GM19452 (cell line): ENCODE measurements at regions not wholly inside any gene's neighbourhood (a gene's known extent, or its start where the extent isn't known, plus 50 kb on each side); places are given as distances from the start of the nearest gene placed in this dataset.

Source experiments
- ATAC-seq: cut with Tn5 transposase; IDR thresholded peaks from one replicate; pipeline ENCODE4 v1.9.1; 2021; ENCODE audit not compliant: unreplicated experiment

DNA sequence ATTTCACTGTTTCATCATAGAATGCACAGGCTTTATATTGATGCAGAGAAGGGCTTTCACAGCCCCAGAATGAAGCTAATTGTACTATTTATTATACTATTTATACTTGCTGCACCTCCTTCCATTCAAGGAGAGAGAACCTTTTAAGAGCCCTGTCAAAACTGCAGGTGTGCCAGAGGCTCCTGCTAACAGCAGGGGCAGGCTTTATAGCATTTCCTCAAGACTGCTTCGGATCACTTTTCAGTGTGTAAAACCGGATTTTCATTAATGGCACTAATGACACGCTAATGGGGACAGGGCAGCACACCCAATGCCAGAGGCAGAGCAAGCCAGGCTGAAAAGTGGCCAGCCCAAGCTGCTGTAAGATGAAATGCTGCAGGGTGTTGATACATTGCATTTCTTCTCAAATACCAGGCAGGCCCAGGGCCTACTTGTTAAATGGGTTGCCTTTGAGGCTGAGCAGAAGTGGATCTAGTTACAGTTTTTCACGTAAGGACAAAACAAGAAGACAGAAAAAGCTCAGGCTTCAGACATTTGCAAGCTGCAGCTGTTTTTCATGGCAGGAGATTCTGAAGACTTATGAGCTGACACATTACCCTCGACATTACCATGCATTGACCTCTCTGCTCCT, 487.7 kb upstream of the BTBD3 start:
- ATAC-seq: no peak

DNA sequence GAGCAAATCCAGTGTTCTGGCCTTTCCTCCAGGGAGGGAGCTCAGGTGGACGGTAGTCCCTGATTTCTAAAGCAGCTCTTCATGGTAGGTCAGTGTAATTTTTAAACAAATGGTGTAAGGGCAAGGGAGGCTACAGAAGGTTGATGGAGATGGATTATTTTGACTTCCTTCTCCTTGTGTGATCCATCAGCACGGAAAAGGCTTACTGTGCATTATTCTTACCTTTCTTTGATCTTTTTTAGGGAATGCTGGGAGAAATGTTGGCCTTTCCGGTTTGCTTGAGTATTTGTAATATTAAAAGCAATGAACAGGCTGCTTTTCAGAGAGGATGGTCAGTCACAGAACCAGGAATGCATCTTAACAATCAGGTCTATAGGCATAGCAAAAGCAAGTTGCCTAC, 487.0 kb upstream of the BTBD3 start:
- ATAC-seq: no peak

DNA sequence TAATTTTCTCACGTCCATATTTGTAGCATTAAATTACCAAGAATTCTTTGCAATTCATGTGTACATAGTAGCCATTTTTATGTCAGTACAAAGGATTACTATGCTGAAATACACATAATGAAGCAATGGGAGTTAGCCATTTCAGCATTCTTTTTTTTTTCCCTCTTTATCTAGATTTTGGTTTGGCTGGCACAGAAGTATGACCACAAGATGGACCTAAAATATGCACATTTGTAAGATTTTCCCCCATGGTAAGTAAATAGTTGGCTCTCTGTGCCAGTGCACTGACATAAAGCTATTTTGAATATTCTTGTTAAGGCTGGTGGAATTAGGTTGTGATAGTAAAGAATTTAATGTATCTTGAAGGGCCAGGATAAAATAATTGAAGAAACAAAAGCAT, 486.1 kb upstream of the BTBD3 start:
- no peak for ATAC-seq

DNA sequence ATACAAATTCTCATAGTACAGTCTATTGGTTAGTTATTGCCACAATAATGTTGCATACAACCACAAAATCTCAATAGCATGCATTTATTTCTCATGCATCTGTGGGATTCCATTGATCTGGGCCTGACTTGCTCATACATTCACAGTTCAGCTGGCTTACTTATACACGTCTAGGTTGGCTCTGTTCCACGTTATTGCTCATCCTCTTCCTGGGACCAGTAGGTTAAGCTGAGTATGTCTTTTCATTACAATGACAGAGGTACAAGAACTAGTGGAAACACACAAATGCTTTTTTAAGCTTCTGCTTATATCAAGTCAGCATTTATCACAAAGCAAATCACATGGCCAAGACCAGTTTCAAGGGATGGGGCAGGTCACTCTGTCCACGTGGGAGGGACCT, 485.3 kb upstream of the BTBD3 start:
- ATAC-seq: no peak

DNA sequence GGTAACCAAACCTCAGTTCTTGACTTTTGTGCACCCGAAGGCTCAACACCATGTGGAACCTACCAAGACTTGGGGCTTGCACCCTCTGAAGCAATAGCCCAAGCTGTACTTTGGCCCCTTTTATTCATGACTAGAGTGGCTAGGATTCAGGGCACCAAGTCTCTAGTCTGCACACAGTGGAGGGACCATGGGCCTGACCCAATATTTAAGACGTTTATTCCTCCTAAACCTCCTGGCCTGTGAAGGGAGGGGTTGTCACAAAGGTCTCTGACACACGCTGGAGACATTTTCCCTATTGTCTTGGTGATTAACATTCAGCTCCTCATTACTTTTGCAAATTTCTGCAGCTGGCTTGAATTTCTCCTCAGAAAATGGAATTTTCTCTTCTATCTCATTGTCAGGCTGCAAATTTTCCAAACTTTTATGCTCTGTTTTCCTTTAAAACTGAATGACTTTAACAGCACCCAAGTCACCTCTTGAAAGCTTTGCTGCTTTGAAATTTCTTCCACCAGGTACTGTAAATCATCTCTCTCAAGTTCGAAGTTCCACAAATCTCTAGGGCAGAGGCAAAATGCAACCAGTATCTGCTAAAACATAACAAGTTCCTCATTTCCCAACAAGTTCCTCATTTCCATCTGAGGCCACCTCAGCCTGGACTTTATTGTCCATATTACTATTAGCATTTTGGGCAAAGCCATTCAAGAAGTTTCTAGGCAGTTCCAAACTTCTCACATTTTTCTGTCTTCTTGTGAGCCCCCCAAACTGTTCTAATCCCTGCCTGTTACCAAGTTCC, 481.4 kb upstream of the BTBD3 start:
- no peak for ATAC-seq

DNA sequence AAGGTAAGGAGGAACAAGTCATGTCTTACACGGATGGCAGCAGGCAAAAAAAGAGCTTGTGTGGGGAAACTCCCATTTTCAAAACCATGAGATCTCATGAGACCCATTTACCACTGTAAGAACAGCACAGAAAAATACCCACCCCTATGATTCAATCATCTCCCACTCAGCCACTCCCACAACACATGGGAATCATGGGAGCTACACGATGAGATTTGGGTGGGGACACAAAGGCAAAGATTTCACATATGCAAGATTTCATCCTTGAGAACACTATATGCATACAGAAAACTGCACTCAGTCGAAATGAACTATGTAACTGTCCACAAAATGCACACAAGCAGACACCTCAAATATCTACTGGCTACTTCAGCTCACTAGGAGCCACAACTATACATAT, 480.6 kb upstream of the BTBD3 start:
- ATAC-seq: no peak

DNA sequence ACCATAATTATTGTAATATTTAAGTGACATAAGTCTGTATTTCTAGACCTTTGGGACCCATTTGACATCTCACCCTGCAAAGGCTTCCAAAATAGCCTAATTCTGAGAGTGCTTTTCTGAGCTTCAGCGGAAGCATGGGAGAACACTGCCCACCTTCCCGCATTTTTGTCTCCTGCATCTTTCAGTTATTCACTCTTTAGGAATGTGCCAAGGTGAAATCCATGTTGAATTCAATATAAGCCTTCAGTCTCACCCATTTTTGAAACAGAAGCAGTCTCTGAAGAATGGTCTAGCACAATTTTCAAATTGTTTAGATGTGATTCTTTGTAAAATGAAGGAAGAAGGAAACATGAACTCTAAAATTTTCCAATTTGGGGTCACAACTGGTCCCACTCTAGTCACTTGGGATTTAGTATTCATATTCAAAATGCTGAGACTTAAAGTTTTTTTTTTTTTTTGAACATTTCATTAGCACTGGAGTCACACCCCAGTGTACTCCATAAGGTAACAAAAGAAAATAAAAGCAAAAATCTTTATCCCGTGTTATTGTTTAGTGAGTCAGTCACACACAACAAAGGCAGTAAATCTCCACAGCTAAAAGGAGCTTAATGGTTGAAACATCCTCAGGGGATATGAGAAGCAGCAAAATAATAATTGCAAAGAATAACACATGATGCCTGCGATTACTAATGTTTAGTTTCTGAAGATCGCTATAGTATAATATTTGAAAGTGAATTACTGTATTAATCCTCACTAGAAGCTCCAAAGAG, 479.9 kb upstream of the BTBD3 start:
- no peak for ATAC-seq

DNA sequence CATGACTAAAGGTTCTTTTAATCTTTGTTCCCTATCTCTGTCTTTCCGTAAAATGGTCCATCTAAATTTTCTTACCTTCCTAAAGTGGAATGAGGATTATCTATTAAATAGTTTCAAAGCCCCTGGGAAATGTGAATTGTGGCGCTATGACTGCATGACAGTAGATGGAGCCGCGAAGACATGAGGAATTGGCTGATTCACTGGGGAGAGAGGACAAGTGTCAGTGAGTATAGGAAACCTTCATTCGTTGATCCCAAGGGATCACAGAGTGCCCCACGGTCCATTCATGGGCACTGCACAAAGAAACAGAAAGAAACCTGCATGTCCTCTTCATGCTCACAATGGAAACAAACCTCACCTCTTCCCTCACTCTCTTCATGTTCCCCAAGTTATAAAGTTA, 479.3 kb upstream of the BTBD3 start:
- ATAC-seq: no peak

DNA sequence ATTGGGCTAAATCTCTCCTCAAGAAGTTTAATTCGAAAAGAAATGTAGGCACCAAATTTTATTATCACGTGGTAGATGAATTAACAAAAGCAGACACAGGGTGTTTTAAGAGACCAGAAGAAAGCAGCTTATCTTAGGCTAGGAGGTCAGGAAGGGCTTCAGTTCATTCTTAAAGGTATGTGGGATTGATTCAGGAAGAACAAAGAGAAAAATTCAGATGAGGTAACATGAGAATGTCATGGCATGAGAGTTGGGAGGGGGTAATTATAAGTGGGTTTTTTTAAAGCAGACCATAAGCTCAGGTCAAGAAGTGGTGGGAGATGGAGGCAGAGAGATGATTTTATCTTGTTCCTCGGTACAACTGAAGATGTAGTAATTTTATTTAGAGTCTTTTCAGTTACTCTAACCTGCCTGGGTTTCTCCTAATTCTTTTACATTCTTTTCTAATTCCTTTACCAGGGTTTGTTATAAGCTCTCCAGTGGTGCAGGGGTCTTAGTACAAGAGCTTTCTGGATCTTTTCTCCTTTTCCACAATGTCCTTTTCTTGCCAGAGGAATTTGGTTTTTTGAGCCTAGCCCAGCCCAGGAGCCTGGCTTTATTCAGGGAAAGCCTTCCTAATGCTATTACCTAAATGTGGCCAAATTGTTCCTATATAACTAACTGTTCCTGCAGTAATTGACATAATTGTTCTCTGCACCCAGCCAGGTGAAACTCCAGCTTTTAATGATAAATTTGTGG, 474.1 kb upstream of the BTBD3 start:
- no peak for ATAC-seq

DNA sequence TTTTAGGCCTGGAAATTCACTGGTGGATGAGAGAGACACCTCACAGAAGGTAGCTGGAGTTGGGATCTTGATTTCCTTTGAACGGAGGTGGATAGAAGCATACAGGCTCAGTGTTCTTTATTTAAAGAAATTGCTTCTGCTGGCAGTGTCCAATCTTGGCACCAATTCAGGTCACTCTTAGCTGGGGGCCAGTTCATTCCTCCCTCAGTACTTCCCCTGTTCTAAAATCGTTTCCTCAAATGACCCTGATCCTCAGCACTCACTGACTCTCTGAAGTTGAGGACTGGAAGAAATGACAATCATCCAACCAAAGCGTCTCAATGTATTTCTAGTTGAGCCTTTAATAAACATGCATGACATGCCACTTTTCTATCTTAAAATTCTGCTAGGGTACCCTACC, 472.5 kb upstream of the BTBD3 start:
- no peak for ATAC-seq

DNA sequence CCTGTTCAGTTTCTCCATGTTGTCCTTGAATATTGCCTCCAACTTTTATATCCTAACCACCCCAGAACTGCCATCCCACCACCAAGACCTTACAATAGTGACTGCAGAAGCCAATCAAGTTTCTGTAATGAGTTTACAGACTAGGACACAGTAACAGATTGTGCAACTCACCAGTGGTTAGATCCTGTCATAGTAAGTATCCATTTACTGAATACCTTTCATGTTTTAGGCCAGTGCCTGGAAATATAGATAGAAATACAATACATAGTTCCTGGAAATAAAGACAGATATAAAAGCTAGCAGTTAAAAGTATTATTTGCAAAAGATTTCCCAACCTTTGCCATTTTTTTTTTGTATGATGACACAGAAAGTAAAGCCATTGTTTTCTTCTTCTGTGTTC, 471.8 kb upstream of the BTBD3 start:
- ATAC-seq: no peak

DNA sequence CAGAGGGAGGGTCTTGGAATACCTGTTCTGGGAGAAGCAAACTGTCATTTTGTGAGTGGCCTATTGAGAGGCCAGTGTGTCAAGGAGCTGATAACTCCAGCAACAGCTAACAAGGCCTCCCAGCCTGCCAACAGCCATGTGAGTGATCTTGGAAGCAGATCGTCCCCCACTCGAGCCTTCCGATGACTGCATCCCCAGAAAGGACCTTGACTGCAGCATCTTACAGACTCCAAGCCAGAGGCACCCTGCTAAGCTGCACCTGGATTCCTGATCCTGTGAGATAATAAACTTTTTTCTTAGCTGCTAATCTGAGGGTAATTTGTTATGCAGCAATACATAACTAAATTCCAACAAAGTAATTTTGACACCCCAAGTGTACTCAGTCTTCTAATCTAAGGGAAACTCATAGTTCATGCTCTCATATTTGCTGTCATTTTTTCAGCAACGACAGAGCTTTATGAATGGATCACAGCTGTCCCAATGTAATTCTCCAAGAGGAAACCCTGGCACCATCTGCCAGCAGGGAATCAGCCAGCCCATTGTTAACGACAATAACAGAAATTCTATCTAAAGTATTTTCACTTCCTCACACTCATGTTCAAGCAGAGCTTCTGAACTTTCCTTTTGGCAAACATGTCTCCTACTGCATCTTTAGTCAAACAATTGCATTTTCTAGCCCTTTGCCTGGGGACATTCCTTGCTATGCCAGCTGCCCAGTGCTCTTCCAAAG, 470.2 kb upstream of the BTBD3 start:
- no peak for ATAC-seq

DNA sequence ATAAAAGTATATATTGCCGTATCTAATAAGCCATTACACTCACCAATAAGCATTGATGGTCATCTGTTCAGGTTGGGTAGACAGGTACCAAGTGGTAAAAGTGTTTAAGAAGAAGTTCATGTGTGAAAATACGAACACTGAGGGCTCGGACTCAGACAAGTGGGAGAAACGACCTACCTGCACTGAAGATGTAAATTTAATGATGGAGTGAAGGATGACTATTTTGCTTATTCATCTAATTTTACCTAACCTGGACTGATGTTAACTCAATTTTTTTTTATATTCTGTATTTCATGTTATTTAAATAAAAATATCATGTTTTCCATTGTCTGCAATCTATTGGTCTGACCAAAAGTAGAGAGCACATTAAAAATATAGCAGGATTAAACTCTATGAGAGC, 469.1 kb upstream of the BTBD3 start:
- ATAC-seq: no peak

DNA sequence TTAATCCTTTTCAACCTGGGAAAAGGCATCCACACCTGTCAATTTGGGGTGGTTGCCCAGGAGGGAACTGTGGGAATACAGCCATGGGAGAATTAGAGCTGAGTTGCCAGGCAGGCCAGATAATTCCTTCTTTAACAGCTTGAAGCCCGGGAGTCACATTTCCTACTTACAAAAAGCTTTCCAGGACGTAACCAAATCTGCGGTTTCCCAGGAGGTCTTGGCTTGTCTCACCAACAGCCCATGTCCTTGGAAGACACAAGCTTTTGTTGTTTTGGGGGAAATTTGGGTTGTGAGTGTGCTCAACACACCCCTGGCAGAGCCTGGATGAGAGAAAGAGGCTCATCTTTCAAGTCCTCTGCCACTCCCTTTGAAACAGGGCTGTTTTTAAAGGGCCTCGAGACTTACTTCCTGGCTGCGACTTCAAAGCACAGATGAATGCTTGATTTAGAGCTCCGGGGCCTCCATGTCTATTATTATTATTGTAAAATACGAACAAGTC, 465.9 kb upstream of the BTBD3 start:
- no peak for ATAC-seq

DNA sequence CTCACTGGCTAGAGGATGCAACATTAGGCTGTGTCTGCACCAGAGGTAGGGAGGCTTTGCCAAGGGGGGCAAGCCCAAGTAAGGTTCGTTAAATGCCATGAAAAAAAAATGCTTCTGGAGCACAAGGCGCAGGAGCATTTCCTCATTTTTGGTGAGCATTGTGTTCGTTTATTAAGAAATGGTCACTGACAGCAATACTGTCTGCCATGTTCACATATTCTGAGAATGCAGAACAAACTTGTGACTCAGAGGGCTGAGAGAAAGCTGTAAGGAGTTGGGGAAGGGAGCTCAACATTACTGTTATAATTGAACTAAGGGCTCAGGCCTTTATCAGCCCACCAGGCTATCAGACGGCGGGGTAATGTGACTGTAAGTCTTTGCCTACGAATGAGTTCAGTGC, 465.4 kb upstream of the BTBD3 start:
- ATAC-seq: no peak

DNA sequence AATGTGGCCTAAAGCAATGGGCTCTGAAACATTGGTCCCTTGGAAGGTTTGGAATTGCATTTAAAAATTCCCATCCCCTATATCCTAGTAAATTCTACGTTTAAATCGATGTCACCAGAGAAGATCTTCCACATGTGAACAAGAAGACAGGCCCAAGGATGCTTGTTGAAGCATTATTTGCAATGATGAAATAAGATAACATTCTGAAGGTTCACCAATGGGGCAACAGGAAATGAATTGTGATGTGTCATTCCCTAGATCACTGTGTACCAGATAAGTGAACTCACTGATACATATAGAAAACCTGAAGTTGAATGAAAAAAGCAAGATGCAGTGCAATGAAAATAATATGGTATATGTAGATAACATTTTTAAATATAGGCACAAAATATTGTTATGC, 464.3 kb upstream of the BTBD3 start:
- no peak for ATAC-seq

DNA sequence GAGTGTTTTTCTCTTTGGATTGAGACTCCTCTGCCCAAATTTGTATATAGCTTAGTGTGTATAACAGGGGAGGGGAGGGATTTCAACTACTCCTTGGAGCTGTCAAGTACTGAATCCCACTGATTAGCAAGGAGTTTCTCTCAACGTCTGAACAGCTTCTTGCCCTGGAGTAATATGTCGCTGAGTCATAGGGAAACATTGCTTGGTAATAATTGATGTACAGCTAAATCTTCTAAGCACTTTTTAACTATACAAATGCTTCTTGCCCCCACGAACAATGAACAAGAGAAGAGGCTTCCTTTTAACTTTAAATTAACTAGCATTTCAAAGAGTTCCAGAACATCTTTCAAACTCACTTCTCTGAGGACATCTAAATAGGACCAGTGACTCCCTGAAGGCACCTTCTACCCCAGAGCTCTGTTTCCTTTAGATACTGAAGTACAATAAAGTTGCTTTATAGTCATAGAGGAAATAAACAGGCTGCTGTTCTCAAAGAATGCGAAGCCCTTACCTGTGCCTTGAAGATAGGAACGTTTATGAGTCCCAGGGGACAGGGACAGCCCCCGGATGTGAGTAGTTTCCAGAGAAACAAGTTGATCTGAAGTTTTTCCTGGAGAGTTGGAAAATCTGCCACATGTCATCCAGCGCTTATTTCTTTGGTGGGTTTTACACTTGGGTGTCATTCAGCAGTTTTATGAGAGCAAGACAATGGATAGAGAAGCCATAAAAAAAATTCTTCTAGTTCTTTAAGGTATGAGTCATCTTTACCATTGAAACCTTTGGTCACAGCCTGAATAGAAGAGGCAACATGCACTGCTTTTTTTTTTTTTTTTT, 462.5 kb upstream of the BTBD3 start:
- ATAC-seq: peak; percentile 42

DNA sequence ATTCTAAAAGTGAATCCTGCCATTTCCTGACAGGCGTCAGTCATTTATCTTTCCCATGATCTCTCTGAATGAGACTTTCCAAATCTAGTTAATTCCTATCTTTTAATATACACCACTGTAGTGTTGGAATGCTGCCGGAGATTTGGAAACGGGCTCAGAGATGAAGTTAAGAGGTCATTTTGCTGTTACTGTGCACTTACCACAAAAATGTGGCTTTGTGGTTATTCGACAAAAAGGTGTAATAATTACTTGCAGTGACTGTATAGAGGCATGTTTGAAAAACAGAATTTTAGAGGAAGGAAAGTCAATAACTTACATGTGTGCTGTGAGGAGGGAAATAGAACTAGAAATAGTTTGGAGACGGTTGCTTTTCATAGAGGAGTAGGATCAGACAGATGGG, 460.2 kb upstream of the BTBD3 start:
- ATAC-seq: no peak

DNA sequence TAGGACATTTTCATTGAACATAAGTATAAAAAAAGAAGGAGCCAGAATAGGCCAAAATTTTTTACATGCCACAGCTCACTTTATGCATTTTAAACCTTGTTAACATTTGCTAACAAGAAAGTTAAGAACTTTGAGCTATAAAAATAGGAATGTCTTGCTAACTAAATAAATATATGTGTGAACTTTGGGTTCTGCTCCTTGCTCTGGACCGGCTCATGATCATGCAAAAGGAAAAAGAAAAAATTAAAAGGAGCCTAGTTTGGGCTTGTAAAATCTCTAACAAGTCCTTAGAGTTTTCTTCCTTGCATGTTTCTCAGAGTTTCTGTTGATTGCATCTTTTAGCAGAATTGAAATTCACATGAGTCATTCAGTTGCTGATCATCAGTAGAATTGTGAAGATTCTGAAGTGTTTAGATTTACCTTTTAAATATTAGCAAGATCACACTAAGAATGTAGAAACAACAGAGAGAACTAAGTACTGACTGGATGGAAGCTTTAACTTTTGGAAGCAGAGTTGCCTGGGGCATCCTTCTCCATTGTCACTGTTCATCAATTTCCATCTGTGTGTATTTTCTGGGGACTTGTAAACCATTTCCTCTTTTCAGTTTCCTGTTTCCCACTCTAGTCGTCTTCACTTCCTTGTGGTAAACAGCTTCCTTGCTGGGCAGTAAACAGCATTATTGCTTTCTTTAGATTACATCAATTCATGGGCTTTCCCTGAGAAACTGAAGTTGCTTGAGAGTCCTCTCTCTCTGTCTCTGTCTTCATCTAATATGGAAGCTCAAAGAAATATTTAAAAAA, 458.4 kb upstream of the BTBD3 start:
- no peak for ATAC-seq
